ENCODE measurements at regions not wholly inside any gene's neighbourhood (a gene's known extent, or its start where the extent isn't known, plus 50 kb on each side); places are given as distances from the start of the nearest gene placed in this dataset.

- Histone ChIP-seq H2BK12ac (ENCODE audit: insufficient read length, low read depth, low read length) (no peak overlapping the region), H3K23ac (ENCODE audit: insufficient read length, low read depth, low read length) (no peak overlapping the region), H3K79me1 (ENCODE audit: insufficient read depth, low read depth, low read length, poor library complexity, severe bottlenecking) (no peaks in the 10 kb centered on the region), H3T11ph (ENCODE audit: low read length) (no peak overlapping the region), H3K14ac (ENCODE audit: insufficient read depth, low read length) (peak overlapping the region; percentile 51; the same call in 1 of the 2 replicates), H3K4me1 (ENCODE audit: insufficient read depth, low read length) (no peaks in the 10 kb centered on the region), H3K27me3 (ENCODE audit: insufficient read depth, low read length) (no peaks in the 10 kb centered on the region), H4K5ac (ENCODE audit: insufficient read length, low read depth, low read length) (no peak overlapping the region), H3K18ac (ENCODE audit: insufficient read length, low read depth, low read length) (no peak overlapping the region), H2BK120ac (ENCODE audit: low read depth, low read length, poor library complexity, severe bottlenecking) (no peak overlapping the region), H3K56ac (ENCODE audit: insufficient read length, low read depth, low read length) (no peak overlapping the region), H3K4ac (ENCODE audit: low read depth, low read length) (no peak overlapping the region), H3K9me3 (ENCODE audit: control insufficient read depth, low read depth, low read length) (no peaks in the 10 kb centered on the region), H2BK20ac (ENCODE audit: low read depth, low read length, poor library complexity, severe bottlenecking) (no peak overlapping the region), H2BK15ac (ENCODE audit: low read depth, low read length) (no peak overlapping the region), H4K8ac (replicated peaks; ENCODE audit: insufficient read length, low read depth, low read length) (no peak overlapping the region), H4K91ac (ENCODE audit: insufficient read length, low read depth, low read length) (no peak overlapping the region), H2AK5ac (ENCODE audit: insufficient read length, low read length) (no peak overlapping the region), H3K27ac (ENCODE audit: insufficient read length, low read depth, low read length) (no peak overlapping the region), H2AFZ (ENCODE audit: low read length) (no peak overlapping the region), H3K23me2 (ENCODE audit: insufficient read length, low read depth, low read length, poor library complexity, severe bottlenecking) (no peaks in the 10 kb centered on the region), H3K79me2 (ENCODE audit: insufficient read depth, low read length) (no peaks in the 10 kb centered on the region), H3K9ac (ENCODE audit: extremely low read depth, insufficient read length, low read length) (no peak overlapping the region), H2BK5ac (ENCODE audit: insufficient read length, low read length) (no peak overlapping the region), H3K4me2 (ENCODE audit: insufficient read depth, insufficient read length, low read length) (no peak overlapping the region), H4K20me1 (ENCODE audit: control insufficient read depth, insufficient read depth, insufficient read length) (no peaks in the 10 kb centered on the region)
- no peak for TF ChIP-seq CTCF (conservative IDR thresholded peaks at IDR 0.05)
- H3K36me3 Mint-ChIP-seq (ENCODE audit: insufficient read depth in 1 of 3, low read depth in 3 of 3): no peaks in the 10 kb centered on the region; a peak in 1 of 7 replicates
- no peaks in the 10 kb centered on the region for H3K9me3 Mint-ChIP-seq
- no peak for DNase-seq
- no peak overlapping the region for H3K27ac Mint-ChIP-seq
- peaks cover 0 to 8% of the 10 kb centered on the region in 2 experiments; a peak in 2 of 4 replicates for H3K4me1 Mint-ChIP-seq
- peaks cover 33% of the 10 kb centered on the region for H3K27me3 Mint-ChIP-seq (ENCODE audit: low read depth)
- WGBS (ENCODE audit: extremely low coverage, insufficient read length, low lambda C conversion rate): no CpG with 5 or more reads among the region's 10 CpGs
- no peak overlapping the region for H3K4me3 Mint-ChIP-seq
Observed at GRCh38 chr5:135112008-135112725, 78.1 kb upstream of the PITX1 start.
